Astrocyte (in vitro differentiated cells and primary cell): ENCODE measurements at regions not wholly inside any gene's neighbourhood (a gene's known extent, or its start where the extent isn't known, plus 50 kb on each side); places are given as distances from the start of the nearest gene placed in this dataset.

ENCODE experiments used
- DNase-seq: peaks from one replicate; pipeline ENCODE4 v3.0.0-alpha.2; 2010; ENCODE audit warnings: low read depth
- FAIRE-seq: peaks from 2 replicates; lab custom pipeline; 2011; peaks lifted over from hg19 to GRCh38; lab: Jason Lieb, UNC
- H2AFZ ChIP-seq: 2 replicates; pipeline ENCODE4 v1.6.0; 2012; ENCODE audit warnings: low read depth, low read length, inconsistent platforms
- H3K27ac ChIP-seq: 2 replicates; pipeline ENCODE4 v1.5.1; 2011; ENCODE audit warnings: low read depth, low read length, inconsistent platforms
- H3K27me3 ChIP-seq: 2 replicates; pipeline ENCODE4 v1.6.0; 2011; ENCODE audit warnings: low read length, inconsistent platforms; ENCODE audit not compliant: insufficient read depth
- H3K36me3 ChIP-seq: 2 replicates; pipeline ENCODE4 v1.5.1; 2011; ENCODE audit warnings: low read length, inconsistent platforms; ENCODE audit not compliant: insufficient read depth
- H3K4me1 ChIP-seq: 2 replicates; pipeline ENCODE4 v1.5.1; 2011; ENCODE audit warnings: low read length, inconsistent platforms; ENCODE audit not compliant: insufficient read depth
- H3K4me2 ChIP-seq: 2 replicates; pipeline ENCODE4 v1.6.0; 2012; ENCODE audit warnings: low read length, inconsistent platforms
- H3K4me3 ChIP-seq: 2 replicates; pipeline ENCODE4 v1.5.1; 2011; ENCODE audit warnings: low read depth, mild to moderate bottlenecking, low read length, inconsistent platforms; ENCODE audit not compliant: insufficient read depth
- H3K79me2 ChIP-seq: 2 replicates; pipeline ENCODE4 v1.6.0; 2012; ENCODE audit warnings: mild to moderate bottlenecking, low read length, inconsistent platforms; ENCODE audit not compliant: insufficient read depth
- H3K9ac ChIP-seq: 2 replicates; pipeline ENCODE4 v1.6.0; 2012; ENCODE audit warnings: mild to moderate bottlenecking, low read length, inconsistent platforms
- H3K9me3 ChIP-seq: 2 replicates; pipeline ENCODE4 v1.5.1; 2012; ENCODE audit warnings: low read depth, mild to moderate bottlenecking, low read length, inconsistent platforms; ENCODE audit not compliant: insufficient read depth
- H4K20me1 ChIP-seq: 2 replicates; pipeline ENCODE4 v1.6.0; 2012; ENCODE audit warnings: low read length, inconsistent platforms; ENCODE audit not compliant: insufficient read depth
- H3K27ac Mint-ChIP-seq: one replicate; pipeline ENCODE4 v1.8.0; 2021; ENCODE audit warnings: mild to moderate bottlenecking, mixed read lengths; ENCODE audit not compliant: unreplicated experiment
- H3K27me3 Mint-ChIP-seq: one replicate; pipeline ENCODE4 v1.8.0; 2021; ENCODE audit warnings: low read depth, mixed read lengths; ENCODE audit not compliant: unreplicated experiment
- H3K36me3 Mint-ChIP-seq: one replicate; pipeline ENCODE4 v1.8.0; 2021; ENCODE audit warnings: low read depth, mixed read lengths; ENCODE audit not compliant: unreplicated experiment
- H3K4me1 Mint-ChIP-seq: one replicate; pipeline ENCODE4 v1.8.0; 2021; ENCODE audit warnings: low read depth, mixed read lengths; ENCODE audit not compliant: unreplicated experiment
- H3K4me3 Mint-ChIP-seq: one replicate; pipeline ENCODE4 v1.8.0; 2021; ENCODE audit warnings: mild to moderate bottlenecking, moderate library complexity, mixed read lengths; ENCODE audit not compliant: unreplicated experiment
- H3K9me3 Mint-ChIP-seq: one replicate; pipeline ENCODE4 v1.8.0; 2021; ENCODE audit warnings: mild to moderate bottlenecking, mixed read lengths; ENCODE audit not compliant: unreplicated experiment
- EZH2 ChIP-seq: IDR thresholded peaks from 2 replicates; pipeline ENCODE4 v1.6.1; 2012; ENCODE audit warnings: mild to moderate bottlenecking, low read length, inconsistent platforms; ENCODE audit not compliant: insufficient read depth
- TF ChIP-seq, protein P1 (sequence below): IDR thresholded peaks from 2 replicates; pipeline ENCODE4 v1.5.1; 2011; ENCODE audit warnings: low read depth, mild to moderate bottlenecking, inconsistent platforms, low read length, moderate library complexity; ENCODE audit not compliant: insufficient read depth

GRCh38 chr5:116699332-116699731 lies 124.7 kb upstream of the SEMA6A start:
- TF ChIP-seq, protein P1, sequence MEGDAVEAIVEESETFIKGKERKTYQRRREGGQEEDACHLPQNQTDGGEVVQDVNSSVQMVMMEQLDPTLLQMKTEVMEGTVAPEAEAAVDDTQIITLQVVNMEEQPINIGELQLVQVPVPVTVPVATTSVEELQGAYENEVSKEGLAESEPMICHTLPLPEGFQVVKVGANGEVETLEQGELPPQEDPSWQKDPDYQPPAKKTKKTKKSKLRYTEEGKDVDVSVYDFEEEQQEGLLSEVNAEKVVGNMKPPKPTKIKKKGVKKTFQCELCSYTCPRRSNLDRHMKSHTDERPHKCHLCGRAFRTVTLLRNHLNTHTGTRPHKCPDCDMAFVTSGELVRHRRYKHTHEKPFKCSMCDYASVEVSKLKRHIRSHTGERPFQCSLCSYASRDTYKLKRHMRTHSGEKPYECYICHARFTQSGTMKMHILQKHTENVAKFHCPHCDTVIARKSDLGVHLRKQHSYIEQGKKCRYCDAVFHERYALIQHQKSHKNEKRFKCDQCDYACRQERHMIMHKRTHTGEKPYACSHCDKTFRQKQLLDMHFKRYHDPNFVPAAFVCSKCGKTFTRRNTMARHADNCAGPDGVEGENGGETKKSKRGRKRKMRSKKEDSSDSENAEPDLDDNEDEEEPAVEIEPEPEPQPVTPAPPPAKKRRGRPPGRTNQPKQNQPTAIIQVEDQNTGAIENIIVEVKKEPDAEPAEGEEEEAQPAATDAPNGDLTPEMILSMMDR: no peak
- TF ChIP-seq EZH2: no peak
- DNase-seq (no peak), FAIRE-seq (no peak)
- Mint-ChIP-seq H3K36me3 (no peaks in the 10 kb centered on the region), H3K27me3 (no peaks in the 10 kb centered on the region), H3K27ac (no peak overlapping the region), H3K4me1 (peaks cover 6% of the 10 kb centered on the region), H3K9me3 (no peaks in the 10 kb centered on the region), H3K4me3 (no peak overlapping the region)
- H3K9me3 ChIP-seq: no peaks in the 10 kb centered on the region
- no peak overlapping the region for H3K4me3 ChIP-seq
- H3K4me1 ChIP-seq: no peaks in the 10 kb centered on the region
- no peaks in the 10 kb centered on the region for H3K79me2 ChIP-seq
- H3K36me3 ChIP-seq: no peaks in the 10 kb centered on the region
- H4K20me1 ChIP-seq: no peaks in the 10 kb centered on the region
- H3K9ac ChIP-seq: no peak overlapping the region
- no peaks in the 10 kb centered on the region for H3K27me3 ChIP-seq
- H2AFZ ChIP-seq: no peak overlapping the region
- no peak overlapping the region for H3K4me2 ChIP-seq
- no peak overlapping the region for H3K27ac ChIP-seq

DNA sequence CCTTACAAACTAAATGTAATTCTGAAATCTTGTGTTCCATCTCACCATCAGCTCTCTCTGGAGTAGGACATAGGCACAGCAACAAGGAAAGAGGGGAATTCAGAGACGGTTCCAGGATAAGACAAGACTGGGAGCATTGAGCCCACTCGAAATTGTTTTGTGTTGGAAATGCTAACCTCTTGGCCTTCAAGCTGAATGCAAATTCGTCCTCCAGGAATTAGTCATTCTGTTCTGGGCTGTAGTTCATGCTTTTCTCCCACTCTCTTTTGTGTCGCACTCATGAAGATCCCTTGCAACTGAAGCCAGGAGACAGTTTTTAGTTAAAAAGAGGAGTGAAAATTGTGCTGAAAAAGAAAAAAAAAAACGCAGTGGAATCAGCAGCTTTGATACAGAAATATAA lies 121.7 kb upstream of the SEMA6A start:
- Mint-ChIP-seq H3K36me3 (no peaks in the 10 kb centered on the region), H3K27ac (no peak overlapping the region), H3K4me1 (peaks cover 6% of the 10 kb centered on the region), H3K27me3 (no peaks in the 10 kb centered on the region), H3K4me3 (no peak overlapping the region), H3K9me3 (no peaks in the 10 kb centered on the region)
- DNase-seq (peak; percentile 18), FAIRE-seq (no peak)
- Histone ChIP-seq H3K4me1 (no peaks in the 10 kb centered on the region), H3K27ac (no peak overlapping the region), H3K9ac (no peak overlapping the region), H2AFZ (no peak overlapping the region), H3K9me3 (no peaks in the 10 kb centered on the region), H3K27me3 (no peaks in the 10 kb centered on the region), H4K20me1 (no peaks in the 10 kb centered on the region), H3K4me3 (no peak overlapping the region), H3K36me3 (no peaks in the 10 kb centered on the region), H3K79me2 (no peaks in the 10 kb centered on the region), H3K4me2 (no peak overlapping the region)
- TF ChIP-seq EZH2: no peak
- TF ChIP-seq, protein P1: no peak

DNA sequence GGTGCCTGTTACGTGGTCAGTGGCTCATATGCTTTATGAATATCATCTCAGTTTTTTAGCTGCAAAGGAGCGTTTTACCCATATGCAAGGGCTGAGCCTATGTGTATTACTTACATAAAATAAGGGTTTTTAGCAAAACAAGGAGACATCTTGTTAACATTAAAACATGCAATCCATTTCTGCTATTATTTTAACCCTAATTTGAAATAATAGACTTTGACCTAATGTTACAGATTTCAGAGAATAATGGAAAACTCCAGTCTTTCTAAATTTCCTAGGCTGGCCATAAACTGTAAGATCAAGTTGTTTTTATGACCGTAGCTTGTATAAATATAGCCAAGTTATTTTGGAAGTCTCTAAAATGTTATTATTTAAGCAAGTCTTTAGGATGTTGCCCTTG lies 121.1 kb upstream of the SEMA6A start:
- no peaks in the 10 kb centered on the region for H3K9me3 Mint-ChIP-seq
- Histone ChIP-seq H2AFZ (no peak overlapping the region), H3K9me3 (no peaks in the 10 kb centered on the region), H3K36me3 (no peaks in the 10 kb centered on the region), H3K79me2 (no peaks in the 10 kb centered on the region), H3K4me3 (no peak overlapping the region), H3K9ac (no peak overlapping the region), H3K27me3 (no peaks in the 10 kb centered on the region), H3K4me1 (no peaks in the 10 kb centered on the region), H3K4me2 (no peak overlapping the region), H4K20me1 (no peaks in the 10 kb centered on the region), H3K27ac (no peak overlapping the region)
- no peak for TF ChIP-seq EZH2
- TF ChIP-seq, protein P1: no peak
- peaks cover 6% of the 10 kb centered on the region for H3K4me1 Mint-ChIP-seq
- no peaks in the 10 kb centered on the region for H3K27me3 Mint-ChIP-seq
- FAIRE-seq (no peak), DNase-seq (no peak)
- no peak overlapping the region for H3K27ac Mint-ChIP-seq
- H3K36me3 Mint-ChIP-seq: no peaks in the 10 kb centered on the region
- no peak overlapping the region for H3K4me3 Mint-ChIP-seq
